Tibial artery (tissue), 4 donors: ENCODE measurements at regions not wholly inside any gene's neighbourhood (a gene's known extent, or its start where the extent isn't known, plus 50 kb on each side); places are given as distances from the start of the nearest gene placed in this dataset.
"Not testable (repeated sequence)": the region's sequence is repeated elsewhere in the genome, so short reads cannot be mapped to it uniquely, and the experiment has no call there.

Experiments used
- DNase-seq, 2 donors: peaks; one replicate each; pipeline ENCODE4 v3.0.0-alpha.2; 2019
- H3K27ac ChIP-seq, 2 donors: fragments of 200-600 bp; sonication (generic) in 1 of 2; 1 replicate in 1 of 2; 2 replicates in 1 of 2; pipeline ENCODE4 v1.5.1; 2018 to 2019; ENCODE audit warnings: mild to moderate bottlenecking in 1 of 2
- H3K27me3 ChIP-seq, 2 donors: fragments of 200-600 bp; sonication (generic) in 1 of 2; one replicate each; pipeline versions ENCODE4 v1.5.1 to v1.6.0; 2016 to 2019
- H3K36me3 ChIP-seq, 3 donors: fragments of 200-600 bp; sonication (generic) in 2 of 3; one replicate each; pipeline ENCODE4 v1.5.1; 2016 to 2019; ENCODE audit warnings: mild to moderate bottlenecking in 2 of 3
- H3K4me1 ChIP-seq, 4 donors: fragments of 200-600 bp; sonication (generic) in 2 of 4; 1 replicate in 3 of 4; 2 replicates in 1 of 4; pipeline ENCODE4 v1.5.1; 2016 to 2019
- H3K4me3 ChIP-seq, 2 donors: fragments of 200-600 bp; sonication (generic) in 1 of 2; 1 replicate in 1 of 2; 2 replicates in 1 of 2; pipeline ENCODE4 v1.5.1; 2018 to 2019; ENCODE audit warnings: mild to moderate bottlenecking in 2 of 2
- H3K9me3 ChIP-seq, 3 donors: fragments of 200-600 bp; sonication (generic) in 1 of 3; one replicate each; pipeline ENCODE4 v1.5.1; 2016 to 2019
- CTCF ChIP-seq, 2 experiments: fragments of 200-600 bp in 1 of 2; fragments of 450-650 bp in 1 of 2; IDR thresholded peaks; one replicate each; pipeline ENCODE4 v1.5.1; 2017 to 2019; ENCODE audit warnings: antibody characterized with exemption in 2 of 2, mild to moderate bottlenecking in 1 of 2, moderate library complexity in 1 of 2
- intact Hi-C: fragments of 100-400 bp; cut with DNase I; formaldehyde crosslinking; loops from one replicate; pipeline ENCODE4 v1.15.0; 2023; ENCODE audit warnings: low total_unique reads

GRCh38 chr5:17406423-17406838 is 91.6 kb upstream of the TAF11L2 start:
- Histone ChIP-seq H3K4me3 (no peak overlapping the region), H3K27me3 (peaks cover 0 to 17% of the 10 kb centered on the region in 2 donors), H3K9me3 (no peaks in the 10 kb centered on the region), H3K4me1 (peaks cover 0 to 4% (median 0%) of the 10 kb centered on the region in 4 donors), H3K36me3 (no peaks in the 10 kb centered on the region), H3K27ac (no peak overlapping the region)
- DNase-seq = no peak
- no peak for TF ChIP-seq CTCF (IDR thresholded peaks at IDR 0.05)
- intact Hi-C loops = no loop called here

- intact Hi-C loops = no loop called here
- no peak for TF ChIP-seq CTCF (IDR thresholded peaks at IDR 0.05)
Observed at GRCh38 chr5:17411436-17412402, 86.3 kb upstream of the TAF11L2 start.

GRCh38 chr5:17412760-17413671 is 85.0 kb upstream of the TAF11L2 start:
- DNase-seq = no peak
- no peak overlapping the region for H3K4me3 ChIP-seq
- intact Hi-C loops = no loop called here
- no peak for TF ChIP-seq CTCF (IDR thresholded peaks at IDR 0.05)
- no peaks in the 10 kb centered on the region for H3K36me3 ChIP-seq
- no peak overlapping the region for H3K27ac ChIP-seq
- H3K9me3 ChIP-seq = no peaks in the 10 kb centered on the region
- no peaks in the 10 kb centered on the region for H3K4me1 ChIP-seq
- H3K27me3 ChIP-seq = peaks cover 0 to 6% of the 10 kb centered on the region in 2 donors

More at GRCh38 chr5:17411436-17412402, 86.3 kb upstream of the TAF11L2 start:
- no peak for DNase-seq
- no peak overlapping the region for H3K4me3 ChIP-seq
- no peaks in the 10 kb centered on the region for H3K4me1 ChIP-seq
- H3K36me3 ChIP-seq = no peaks in the 10 kb centered on the region
- no peaks in the 10 kb centered on the region for H3K9me3 ChIP-seq
- H3K27ac ChIP-seq = no peak overlapping the region
- H3K27me3 ChIP-seq = peaks cover 0 to 6% of the 10 kb centered on the region in 2 donors

- H3K36me3 ChIP-seq = no peaks in the 10 kb centered on the region
- intact Hi-C loops = no loop called here
- H3K4me1 ChIP-seq = no peaks in the 10 kb centered on the region
- H3K27ac ChIP-seq = no peak overlapping the region
- DNase-seq = no peak
- TF ChIP-seq CTCF (IDR thresholded peaks at IDR 0.05) = no peak
- no peak overlapping the region for H3K4me3 ChIP-seq
- no peaks in the 10 kb centered on the region for H3K9me3 ChIP-seq
- H3K27me3 ChIP-seq = peaks cover 0 to 6% of the 10 kb centered on the region in 2 donors
Observed at GRCh38 chr5:17413691-17414090, 84.3 kb upstream of the TAF11L2 start.

- intact Hi-C loops = no loop called here
- Histone ChIP-seq H3K27ac (no peak overlapping the region), H3K36me3 (no peaks in the 10 kb centered on the region), H3K9me3 (no peaks in the 10 kb centered on the region), H3K4me1 (no peaks in the 10 kb centered on the region), H3K27me3 (peaks cover 0 to 6% of the 10 kb centered on the region in 2 donors), H3K4me3 (no peak overlapping the region)
- no peak for TF ChIP-seq CTCF (IDR thresholded peaks at IDR 0.05)
- no peak for DNase-seq
Observed at GRCh38 chr5:17415321-17415758, 82.7 kb upstream of the TAF11L2 start.

GRCh38 chr5:17416374-17416773 is 81.7 kb upstream of the TAF11L2 start:
- H3K9me3 ChIP-seq, H3K36me3 ChIP-seq, H3K4me1 ChIP-seq, H3K4me3 ChIP-seq, H3K27me3 ChIP-seq, H3K27ac ChIP-seq, DNase-seq, intact Hi-C loops: not testable (repeated sequence)
